ENCODE measurements at regions not wholly inside any gene's neighbourhood (a gene's known extent, or its start where the extent isn't known, plus 50 kb on each side); places are given as distances from the start of the nearest gene placed in this dataset.
"Not testable (repeated sequence)": the region's sequence is repeated elsewhere in the genome, so short reads cannot be mapped to it uniquely, and the experiment has no call there.

DNA sequence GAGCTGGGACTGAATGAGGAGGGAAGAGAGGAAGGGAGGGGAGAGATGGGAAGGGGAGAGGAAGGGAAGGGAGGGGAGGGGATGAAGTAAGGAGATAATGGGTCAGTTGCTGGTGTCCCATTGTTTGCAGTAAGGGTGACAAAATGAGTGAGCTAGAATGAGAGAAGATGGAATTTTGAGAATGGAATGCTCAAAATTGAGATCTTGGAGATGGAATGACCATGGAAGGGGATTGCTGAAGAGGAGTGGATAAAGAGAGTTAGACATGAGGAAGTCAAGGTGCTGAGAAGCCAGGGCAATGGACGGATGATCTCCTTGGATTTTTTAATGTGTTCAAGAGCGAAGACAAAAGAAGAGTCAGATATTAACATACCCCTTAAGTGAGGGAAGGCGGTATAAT is 80.5 kb upstream of the SSTR4 start:
- TF ChIP-seq, protein P1, sequence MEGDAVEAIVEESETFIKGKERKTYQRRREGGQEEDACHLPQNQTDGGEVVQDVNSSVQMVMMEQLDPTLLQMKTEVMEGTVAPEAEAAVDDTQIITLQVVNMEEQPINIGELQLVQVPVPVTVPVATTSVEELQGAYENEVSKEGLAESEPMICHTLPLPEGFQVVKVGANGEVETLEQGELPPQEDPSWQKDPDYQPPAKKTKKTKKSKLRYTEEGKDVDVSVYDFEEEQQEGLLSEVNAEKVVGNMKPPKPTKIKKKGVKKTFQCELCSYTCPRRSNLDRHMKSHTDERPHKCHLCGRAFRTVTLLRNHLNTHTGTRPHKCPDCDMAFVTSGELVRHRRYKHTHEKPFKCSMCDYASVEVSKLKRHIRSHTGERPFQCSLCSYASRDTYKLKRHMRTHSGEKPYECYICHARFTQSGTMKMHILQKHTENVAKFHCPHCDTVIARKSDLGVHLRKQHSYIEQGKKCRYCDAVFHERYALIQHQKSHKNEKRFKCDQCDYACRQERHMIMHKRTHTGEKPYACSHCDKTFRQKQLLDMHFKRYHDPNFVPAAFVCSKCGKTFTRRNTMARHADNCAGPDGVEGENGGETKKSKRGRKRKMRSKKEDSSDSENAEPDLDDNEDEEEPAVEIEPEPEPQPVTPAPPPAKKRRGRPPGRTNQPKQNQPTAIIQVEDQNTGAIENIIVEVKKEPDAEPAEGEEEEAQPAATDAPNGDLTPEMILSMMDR (conservative IDR thresholded peaks at IDR 0.05; ENCODE audit: low read depth): no peak
- ChIA-PET POLR2A (ENCODE audit: low non-redundant PET) (no interaction called here), CTCF (interaction anchor here (0.6 kb wide), 1 partner anchor 113 kb away, joined by 3 read pairs; no protein-coding TSS in a partner anchor)
- H3K27ac ChIP-seq: no peak overlapping the region
- DNase-seq (ENCODE audit: low spot score): no peak

DNA sequence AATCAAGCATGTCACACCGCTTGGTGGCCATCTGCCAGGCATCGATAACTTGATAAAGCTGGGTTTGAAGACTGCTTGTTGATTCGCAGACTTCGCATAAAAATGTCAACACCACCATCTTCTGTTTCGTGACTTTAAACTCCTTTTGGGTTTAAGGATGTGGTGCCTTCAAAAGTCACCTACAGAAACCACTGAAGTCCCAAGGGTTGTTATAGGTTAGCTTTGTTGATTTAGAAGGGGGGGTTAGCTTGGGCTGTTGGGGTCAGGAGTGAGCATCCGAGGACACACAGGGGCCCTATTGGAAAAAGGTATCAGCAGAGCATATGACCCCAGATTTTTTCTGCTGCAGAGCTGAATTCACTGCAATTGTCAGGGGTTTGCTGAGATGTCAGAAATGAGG is 76.7 kb upstream of the SSTR4 start:
- H3K27ac ChIP-seq: no peak overlapping the region
- TF ChIP-seq, protein P1 (conservative IDR thresholded peaks at IDR 0.05; ENCODE audit: low read depth): no peak
- no peak for DNase-seq (ENCODE audit: low spot score)
- ChIA-PET POLR2A (ENCODE audit: low non-redundant PET) (no interaction called here), CTCF (interaction anchor here (1.1 kb wide), 1 partner anchor 382 kb away, joined by 3 read pairs; no protein-coding TSS in a partner anchor)

DNA sequence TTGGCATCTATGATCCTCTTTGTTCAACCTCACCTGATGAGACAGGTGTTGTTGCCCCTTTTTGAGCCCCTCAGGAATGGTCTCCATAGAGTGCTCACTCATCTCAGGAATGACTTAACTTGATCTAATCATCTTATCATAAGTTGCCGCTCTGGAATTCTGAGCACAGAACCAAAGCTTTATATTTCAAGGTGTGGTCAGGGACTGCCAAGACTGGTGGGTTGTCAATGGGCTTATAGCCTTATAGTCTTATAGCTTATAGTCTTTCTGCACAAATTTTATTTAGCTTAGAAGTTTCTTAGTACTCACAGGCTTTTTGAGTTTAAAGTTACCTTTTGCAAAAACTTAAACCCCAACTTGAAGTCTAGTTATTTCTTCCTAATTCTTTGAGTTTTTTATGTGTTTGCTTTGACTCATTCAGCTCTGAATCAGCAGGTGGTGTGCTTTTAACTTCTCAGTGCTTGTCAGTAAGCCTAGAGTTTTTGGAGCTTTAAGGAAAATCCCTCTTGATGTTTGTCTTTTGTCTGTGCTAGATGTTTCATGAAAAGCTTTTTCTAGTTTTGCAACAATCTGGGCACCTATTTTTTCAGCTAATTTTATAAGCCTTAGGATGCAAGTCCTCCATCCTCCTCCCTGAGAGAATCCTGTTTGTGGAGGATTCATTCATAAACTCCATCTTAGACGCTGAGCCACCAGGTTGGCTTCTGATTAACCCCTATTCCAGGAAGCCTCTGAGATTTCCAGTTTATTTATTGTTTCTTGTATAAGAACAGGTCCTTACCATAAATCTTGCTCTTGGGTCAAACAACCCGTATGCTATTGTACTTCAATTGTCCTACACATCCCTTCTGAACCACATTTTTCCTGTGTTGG is 72.3 kb upstream of the SSTR4 start:
- H3K27ac ChIP-seq: no peak overlapping the region
- DNase-seq (ENCODE audit: low spot score): peak; percentile 57
- CTCF ChIA-PET: interaction anchor here (0.6 to 1.3 kb wide), 5 partner anchors 11 to 238 kb away, joined by 3 to 8 read pairs (median 3); no protein-coding TSS in a partner anchor
- TF ChIP-seq, protein P1 (conservative IDR thresholded peaks at IDR 0.05; ENCODE audit: low read depth): no peak
- POLR2A ChIA-PET (ENCODE audit: low non-redundant PET): interaction anchor here (0.5 kb wide), 1 partner anchor 12 kb away, joined by 3 read pairs; no protein-coding TSS in a partner anchor

DNA sequence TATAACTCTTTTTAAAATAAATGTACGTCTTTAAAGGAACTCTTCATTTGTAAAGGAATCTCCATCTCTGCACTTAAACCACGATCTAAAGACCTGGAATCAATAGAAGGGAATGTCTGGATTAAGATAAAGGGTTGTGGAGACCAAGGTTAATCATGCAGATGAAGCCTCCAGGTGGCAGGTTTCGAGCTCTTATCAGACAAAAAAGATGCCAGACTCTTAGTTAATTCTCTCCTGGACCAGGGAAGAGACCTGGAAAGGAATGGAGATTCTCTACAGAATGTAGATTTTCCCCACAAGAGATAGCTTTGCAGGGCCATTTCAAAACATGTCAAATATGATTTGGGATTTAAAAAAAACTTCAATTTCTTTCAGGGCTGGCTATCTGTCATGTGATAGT is 71.5 kb upstream of the SSTR4 start:
- POLR2A ChIA-PET (ENCODE audit: low non-redundant PET): no interaction called here

DNA sequence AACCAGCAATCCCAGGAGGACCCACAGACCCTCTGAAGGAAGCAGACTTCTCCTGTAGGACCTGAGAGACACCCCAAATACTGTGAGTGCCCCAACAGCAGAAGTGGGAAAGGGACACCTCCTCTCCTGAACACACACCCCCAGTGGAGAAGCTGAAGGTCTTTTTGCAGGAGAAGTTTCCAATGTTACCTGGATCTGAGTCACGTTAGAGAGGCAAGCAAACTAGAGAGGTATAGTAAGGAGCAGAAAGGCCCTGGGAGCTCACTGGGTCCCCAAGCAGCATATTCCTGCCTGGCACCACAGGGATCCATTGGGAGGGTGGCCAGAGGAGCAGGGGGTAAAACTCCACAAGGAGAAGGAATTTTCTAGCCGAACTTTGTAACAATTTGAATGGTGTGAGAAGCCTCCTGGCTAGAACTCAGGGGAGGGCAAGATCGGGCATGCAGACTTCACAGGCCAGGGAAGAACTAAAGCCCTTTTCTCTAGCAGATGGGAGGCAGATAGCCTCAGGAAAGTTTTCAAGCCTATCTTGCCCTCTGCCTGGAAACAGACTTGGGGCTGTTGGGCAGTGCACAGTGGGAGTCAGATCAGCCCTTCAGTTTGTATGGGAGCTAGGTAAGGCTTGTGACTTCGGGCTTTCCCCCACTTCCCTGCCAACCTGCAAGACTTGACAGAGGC is 68.2 kb upstream of the SSTR4 start:
- TF ChIP-seq, protein P1 (conservative IDR thresholded peaks at IDR 0.05; ENCODE audit: low read depth): no peak
- H3K27ac ChIP-seq: peak overlapping the region; percentile 78
- ChIA-PET CTCF (interaction anchor here (0.6 kb wide), 1 partner anchor 127 kb away, joined by 5 read pairs; no protein-coding TSS in a partner anchor), POLR2A (ENCODE audit: low non-redundant PET) (no interaction called here)
- peak; percentile 27 for DNase-seq (ENCODE audit: low spot score)

More for the DNA sequence above, 71.5 kb upstream of the SSTR4 start:
- no peak for DNase-seq (ENCODE audit: low spot score)
- CTCF ChIA-PET: interaction anchor here (0.6 to 0.7 kb wide), 2 partner anchors 22 to 111 kb away, joined by 3 to 5 read pairs; no protein-coding TSS in a partner anchor
- no peak overlapping the region for H3K27ac ChIP-seq
- TF ChIP-seq, protein P1 (conservative IDR thresholded peaks at IDR 0.05; ENCODE audit: low read depth): no peak

DNA sequence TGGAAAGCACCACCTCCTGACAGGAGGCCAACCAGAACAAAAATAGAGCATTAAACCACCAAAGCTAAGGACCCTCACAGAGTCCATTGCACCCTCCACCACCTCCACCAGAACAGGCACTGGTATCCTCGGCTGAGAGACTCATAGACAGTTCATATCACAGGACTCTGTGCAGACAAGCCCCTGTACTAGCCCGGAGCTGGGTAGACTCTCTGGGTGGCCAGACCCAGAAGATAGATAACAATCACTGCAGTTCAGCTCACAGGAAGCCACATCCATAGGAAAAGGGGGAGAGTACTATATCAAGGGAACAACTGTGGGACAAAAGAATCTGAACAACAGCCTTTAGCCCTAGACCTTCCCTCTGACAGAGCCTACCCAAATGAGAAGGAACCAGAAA is 67.4 kb upstream of the SSTR4 start:
- CTCF ChIA-PET: interaction anchor here (0.6 to 0.7 kb wide), 2 partner anchors 128 to 358 kb away, joined by 3 to 5 read pairs; no protein-coding TSS in a partner anchor
- H3K27ac ChIP-seq: peak overlapping the region; percentile 78
- DNase-seq (ENCODE audit: low spot score); POLR2A ChIA-PET (ENCODE audit: low non-redundant PET): not testable (repeated sequence)

DNA sequence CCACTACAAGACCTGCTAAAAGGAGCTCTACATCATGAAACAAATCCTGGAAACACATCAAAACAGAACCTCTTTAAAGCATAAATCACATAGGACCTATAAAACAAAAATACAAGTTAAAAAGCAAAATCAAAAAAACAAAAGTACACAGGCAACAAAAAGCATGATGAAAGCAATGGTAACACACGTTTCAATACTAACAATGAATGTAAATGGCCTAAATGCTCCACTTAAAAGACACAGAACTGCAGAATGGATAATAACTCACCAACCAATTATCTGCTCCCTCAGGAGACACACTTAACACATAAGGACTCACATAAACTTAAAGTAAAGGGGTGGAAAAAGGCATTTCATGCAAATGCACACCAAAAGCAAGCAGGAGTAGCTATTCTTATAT is 66.1 kb upstream of the SSTR4 start:
- POLR2A ChIA-PET (ENCODE audit: low non-redundant PET); DNase-seq (ENCODE audit: low spot score); H3K27ac ChIP-seq: not testable (repeated sequence)
- CTCF ChIA-PET: interaction anchor here (0.7 kb wide), 1 partner anchor 823 kb away, joined by 3 read pairs; no protein-coding TSS in a partner anchor

DNA sequence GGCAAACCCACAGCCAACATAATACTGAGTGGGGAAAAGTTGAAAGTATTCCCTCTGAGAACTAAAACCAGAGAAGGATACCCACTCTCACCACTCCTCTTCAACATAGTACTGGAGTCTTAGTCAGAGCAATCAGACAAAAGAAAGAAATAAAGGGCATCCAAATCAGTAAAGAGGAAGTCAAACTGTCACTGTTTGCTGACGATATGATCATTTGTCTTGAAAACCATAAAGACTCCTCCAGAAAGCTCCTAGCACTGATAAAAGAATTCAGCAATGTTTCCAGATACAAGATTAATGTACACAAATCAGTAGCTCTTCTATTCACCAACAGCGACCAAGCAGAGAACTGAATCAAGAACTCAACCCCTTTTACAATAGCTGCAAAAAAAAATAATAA is 64.0 kb upstream of the SSTR4 start:
- POLR2A ChIA-PET (ENCODE audit: low non-redundant PET); DNase-seq (ENCODE audit: low spot score); H3K27ac ChIP-seq: not testable (repeated sequence)
- CTCF ChIA-PET: interaction anchor here (0.6 kb wide), 2 partner anchors 71 to 265 kb away, joined by 3 to 4 read pairs; no protein-coding TSS in a partner anchor
